ENCODE measurements at regions not wholly inside any gene's neighbourhood (a gene's known extent, or its start where the extent isn't known, plus 50 kb on each side); places are given as distances from the start of the nearest gene placed in this dataset.
"Not testable (repeated sequence)": the region's sequence is repeated elsewhere in the genome, so short reads cannot be mapped to it uniquely, and the experiment has no call there.

DNA sequence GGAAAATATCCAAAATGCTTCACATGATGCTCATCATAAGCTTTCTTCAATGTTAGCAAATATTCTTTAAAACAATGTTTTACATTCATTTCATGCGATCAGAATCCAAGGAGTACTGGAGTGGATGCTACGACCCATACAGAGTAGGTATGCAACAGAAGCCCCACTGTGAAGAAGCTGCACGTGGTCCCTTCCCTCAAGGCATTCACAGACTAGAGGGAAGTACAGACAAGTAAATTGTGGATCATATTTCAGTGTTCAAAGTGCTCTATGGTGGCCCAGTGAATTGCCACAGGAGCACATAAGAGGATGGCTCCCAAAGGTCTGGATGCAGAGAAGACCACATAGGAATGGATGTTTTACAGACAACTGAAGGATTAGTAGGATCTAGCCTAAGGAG, 789.9 kb downstream of the IGSF11 start:
- no peak for DNase-seq

DNA sequence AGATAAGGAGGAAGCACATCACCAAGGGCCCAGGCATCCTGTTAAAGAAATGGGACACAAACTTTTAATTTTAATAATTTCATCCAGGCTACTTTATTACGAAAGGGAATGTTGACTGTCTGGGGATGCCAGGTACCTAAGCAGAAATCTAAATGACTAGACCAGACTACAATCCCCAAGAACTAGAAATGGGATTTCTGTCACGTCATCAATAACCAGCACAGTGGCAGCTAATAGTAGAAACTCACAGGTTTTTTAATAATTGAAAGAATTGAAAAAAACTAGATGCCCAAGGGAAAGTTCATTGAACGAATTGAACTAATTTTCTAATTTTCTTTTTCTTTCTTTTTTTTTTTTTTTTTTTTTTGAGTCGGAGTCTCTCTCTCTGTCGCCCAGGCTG, 789.3 kb downstream of the IGSF11 start:
- no peak for DNase-seq

DNA sequence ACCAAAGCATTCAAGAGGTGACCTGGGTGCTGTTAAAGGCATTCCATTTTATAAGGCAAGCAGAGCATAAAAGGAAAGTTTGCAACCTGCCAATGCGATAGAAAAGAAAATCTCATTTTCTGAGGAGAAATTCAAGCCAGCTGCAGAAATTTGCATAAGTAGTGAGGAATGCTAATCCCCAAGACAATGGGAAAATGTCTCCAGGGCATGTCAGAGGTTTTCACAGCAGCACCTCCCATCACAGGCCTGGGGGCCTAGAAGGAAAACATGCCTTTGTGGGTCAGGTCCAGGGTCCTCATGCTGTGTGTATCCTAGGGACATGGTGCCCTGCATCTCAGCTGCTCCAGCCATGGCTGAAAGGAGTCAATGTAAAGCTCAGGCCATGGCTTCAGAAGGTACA, 775.8 kb downstream of the IGSF11 start:
- DNase-seq, result not testable (repeated sequence)

DNA sequence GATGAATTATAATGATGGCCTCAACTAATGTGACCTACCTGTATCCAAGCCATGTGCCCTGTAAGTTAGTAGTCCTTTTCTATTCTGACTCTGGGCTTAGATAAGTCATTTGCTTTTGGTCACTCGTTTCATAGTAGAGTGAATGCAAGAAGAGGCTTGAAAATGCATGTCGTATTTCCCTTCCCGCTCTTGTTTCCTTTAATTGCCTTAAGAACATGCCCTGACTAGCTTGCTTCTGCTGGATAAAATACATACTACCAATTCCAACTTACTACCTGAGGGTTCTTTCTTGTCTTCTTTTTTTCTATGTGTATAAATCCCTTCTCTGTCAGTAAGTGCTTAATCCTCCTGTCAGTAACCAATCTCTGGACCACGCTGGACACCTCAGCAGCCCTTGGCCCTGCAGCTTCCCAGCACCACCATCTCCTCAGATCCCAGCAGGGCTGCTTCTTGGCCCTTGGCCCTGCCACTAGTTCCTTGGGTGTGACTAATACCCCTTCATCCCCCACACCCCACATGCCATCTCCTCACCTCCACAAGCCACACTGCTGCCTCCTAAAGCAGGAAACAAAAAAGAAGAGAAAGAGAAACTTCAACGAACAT, 771.7 kb downstream of the IGSF11 start:
- no peak for DNase-seq

DNA sequence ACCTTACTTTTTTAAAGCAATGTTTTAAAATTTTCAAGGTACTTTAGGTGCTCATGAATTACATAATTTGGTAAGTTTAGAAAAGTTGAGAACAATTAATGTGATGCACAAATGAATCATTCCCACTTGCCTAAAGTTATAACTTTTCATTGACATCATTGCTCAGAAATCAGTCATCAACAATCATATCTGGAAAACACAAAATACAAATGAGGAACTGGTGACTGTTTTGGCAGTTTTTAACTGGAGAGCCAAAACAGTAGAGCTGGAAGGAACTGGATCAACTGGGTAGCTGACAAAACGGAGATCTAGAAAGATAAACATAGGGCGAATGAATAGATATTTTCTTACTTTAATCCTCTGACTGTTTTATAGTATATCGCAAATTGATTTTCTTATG, 767.1 kb downstream of the IGSF11 start:
- DNase-seq, result no peak

DNA sequence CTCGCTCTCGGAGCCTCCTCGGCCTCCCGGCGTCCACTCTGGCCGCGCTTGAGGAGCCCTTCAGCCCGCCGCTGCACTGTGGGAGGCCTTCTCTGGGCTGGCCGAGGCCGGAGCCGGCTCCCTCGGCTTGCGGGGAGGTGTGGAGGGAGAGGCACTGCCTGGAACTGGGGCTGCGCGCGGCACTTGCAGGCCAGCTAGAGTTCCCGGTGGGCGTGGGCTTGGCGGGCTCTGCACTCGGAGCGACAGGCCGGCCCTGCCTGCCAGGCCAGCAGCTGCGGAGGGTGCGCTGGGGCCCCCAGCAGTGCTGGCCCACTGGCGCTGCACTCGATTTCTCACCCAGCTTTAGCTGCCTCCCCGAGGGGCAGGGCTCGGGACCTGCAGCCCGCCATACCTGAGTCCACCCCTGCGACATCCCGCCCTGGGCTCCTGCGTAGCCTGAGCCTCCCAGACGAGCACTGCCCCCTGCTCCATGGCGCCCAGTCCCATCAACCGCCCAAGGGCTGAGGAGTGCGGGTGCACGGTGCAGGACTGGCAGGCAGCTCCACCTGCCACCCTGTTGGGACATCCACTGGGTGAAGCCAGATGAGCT, 765.0 kb downstream of the IGSF11 start:
- DNase-seq, result no peak

DNA sequence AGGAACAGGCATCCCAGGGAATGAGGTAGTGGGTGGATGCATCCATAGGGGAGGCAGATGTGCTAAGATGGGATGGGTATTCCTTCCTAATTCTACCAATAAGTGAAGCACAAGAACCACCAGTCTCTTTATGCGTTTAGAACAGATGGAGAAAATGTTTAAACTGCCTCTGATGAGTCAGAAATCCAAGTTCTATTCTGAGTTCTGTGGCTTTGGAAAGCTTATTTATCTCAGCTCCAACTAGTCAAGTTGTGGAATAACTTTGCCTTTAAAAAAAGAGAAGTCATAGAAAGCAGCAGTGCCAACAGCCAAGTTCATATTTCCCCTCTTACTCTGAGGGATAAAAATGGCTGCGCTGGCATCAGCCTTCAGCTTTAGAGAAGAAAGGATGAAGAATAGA, 761.7 kb downstream of the IGSF11 start:
- DNase-seq, result no peak

DNA sequence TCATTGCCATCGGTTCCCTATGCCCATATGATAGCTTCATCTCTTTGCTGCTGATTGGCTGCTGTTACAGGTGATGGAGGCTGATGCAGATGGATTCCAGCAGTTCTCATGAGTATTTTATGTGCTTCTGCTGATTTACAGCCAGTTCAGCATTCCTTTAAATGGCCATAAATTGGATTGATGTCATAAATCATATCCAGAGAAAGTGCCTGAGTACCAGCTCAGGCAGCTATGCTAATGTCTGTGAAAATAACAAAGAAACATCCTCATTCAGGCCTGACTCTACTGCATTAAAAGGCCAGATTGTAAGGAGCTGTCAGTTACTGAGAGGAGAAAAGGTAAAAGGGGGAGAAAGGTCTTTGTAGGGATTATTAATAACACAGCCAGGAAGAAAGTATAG, 756.8 kb downstream of the IGSF11 start:
- DNase-seq, result no peak

DNA sequence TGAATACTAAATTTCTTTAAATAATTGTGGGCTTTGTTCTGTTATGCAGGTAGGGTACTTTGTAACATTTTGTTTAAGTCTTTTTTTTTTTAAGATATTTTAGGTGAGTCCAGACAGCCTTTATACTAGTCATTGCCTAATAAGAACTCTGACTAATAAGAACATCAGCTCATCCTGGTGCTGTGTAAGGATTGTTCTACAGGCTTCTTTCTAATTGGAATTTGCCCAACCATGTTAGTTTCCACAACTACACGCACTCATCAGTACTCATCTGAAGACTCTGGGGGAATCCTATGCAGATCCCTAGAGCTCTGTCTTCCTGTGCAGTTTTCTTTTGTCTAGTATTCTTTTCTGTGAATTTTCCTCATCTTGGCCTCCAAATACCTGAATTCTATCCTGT, 741.8 kb downstream of the IGSF11 start:
- DNase-seq, result no peak

DNA sequence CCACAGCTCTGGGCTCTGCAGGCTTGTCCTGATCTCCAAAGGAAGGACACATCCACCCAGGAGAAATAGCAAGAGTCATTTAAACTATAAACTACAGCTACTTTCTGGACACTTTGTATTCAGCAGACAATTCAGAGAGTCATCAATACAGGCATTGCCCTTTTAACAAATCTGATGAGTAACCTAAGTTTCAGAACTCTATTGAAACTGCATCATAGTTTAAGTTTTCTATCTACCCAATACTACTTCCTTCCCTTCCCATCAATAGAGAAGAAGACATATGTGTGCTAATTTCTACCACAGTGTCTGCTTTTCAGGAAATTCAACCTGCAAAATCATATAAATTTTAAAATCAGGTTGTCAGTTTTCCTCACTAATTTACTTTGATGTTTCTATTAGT, 736.5 kb downstream of the IGSF11 start:
- DNase-seq, result no peak

DNA sequence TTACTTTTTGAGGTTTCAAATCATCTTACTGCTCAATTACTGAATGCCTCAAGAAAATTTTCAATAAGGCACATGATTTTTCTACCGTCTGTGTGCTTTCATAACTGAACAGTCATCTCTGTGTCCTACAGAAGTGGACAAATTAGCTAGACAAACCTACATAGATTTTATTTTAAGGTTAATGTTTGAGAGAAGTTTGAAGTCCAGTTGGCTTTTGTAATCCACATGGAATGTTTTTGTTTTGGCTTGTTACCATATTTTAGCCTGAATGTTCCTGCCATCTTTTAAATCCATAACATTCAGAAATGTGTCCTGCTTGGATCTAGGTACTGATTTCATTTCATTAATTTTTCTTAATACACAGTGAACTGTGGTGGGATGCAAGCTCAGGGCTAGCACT, 730.1 kb downstream of the IGSF11 start:
- DNase-seq, result no peak

DNA sequence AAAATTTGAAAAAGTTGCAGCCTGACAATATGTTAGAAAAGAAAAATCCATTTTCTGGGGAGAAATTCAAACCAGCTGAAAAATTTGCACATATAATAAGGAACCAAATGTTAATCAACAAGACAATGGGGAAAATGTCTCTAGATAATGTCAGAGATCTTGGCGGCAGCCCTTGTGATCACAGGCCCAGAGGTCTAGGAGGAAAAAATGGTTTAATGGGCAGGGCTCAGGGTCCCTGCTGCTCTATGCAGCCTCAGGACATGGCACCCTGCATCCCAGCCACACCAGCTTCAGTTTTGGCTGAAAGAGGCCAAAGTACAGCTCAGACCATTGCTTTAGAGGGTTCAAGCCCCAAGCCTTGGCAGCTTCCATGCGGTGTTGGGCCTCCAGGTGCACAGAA, 701.9 kb downstream of the IGSF11 start:
- DNase-seq, result no peak

DNA sequence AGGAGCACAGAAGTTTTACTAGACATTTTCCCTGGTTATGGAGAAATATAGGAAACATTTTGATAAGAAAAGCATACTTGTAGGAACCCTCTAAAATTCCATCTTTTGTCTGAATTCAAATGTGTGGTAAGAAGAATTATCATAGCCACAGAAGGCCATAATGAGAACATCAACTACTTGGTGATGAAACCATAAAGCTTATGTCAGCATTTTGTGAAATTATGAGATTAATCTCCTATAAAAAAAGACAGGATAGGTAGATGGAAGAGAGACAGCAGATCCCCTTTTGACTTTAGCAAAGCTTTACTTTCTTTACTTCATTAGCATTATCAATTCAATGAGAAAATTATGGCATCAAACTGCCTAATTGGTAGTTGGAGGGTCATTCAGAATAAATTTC, 697.0 kb downstream of the IGSF11 start:
- no peak for DNase-seq

DNA sequence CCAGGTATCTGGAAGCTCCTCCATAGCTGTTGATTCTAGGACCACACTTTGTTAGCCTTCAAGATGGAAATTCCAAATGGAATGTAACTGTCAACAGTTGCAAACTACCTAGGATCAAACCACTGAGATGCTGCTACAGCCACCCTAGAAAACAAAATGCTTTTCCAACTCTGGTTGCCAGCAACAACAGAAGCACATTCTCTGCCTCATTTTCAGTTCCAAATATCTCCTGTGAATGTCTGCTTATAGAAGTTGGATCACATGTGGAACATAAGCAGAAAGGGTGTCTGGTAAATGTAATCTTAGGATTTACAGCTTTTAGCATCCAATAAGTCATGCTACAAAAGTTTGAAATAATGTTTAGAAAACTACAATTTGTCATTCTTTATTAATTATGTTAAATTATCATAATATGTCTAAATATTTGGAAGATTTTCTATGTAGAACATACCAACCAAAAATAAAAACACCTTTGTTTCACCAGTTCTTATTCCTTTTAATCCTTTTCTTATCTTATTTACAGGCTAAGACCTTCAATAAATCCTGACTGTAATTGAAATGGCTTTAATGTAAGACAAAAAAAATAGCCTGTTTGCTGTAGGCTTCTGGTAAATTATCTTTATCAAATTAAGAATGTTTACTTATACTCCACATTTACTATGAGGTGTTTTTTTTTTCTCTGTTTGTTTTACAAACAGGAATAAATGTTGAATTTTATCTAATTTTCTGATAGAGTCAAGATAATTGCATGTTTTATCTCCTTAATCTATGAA, 687.1 kb downstream of the IGSF11 start:
- DNase-seq, result no peak

DNA sequence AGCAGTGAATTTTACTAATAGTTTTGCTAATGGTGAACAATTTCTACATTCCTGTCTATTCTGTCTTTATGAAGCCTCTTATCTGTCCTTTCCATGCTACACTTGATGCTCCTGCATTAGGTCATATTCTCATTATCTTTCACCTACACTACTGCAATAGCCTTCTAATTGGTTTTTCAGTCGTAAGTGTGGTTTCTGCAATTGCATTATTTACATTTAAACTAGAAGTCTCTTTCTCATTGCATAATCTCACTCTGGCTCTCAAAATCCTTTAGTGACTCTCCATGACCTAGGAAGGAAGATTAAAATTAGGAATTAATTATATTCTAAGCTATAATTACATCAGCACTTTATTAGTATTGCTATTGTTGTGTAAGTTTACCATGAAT, 686.5 kb downstream of the IGSF11 start:
- DNase-seq, result no peak

DNA sequence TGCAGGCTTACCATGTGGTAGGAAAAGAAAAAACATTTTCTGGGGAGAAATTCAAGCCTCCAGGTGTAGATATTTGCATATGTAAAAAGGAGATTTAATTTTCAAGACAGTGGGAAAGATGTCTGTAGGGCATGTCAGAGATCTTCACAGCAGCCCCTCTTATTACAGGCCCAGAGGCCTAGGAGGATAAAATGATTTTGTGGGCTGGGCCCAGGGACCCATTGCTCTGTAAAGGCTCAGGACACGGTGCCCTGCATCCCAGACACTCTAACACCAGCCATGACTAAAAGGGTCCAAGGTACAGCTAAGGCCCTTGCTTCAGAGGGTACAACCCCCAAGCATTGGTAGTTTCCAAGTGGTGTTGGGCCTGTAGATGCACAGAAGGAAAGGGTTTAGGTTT, 680.1 kb downstream of the IGSF11 start:
- no peak for DNase-seq

DNA sequence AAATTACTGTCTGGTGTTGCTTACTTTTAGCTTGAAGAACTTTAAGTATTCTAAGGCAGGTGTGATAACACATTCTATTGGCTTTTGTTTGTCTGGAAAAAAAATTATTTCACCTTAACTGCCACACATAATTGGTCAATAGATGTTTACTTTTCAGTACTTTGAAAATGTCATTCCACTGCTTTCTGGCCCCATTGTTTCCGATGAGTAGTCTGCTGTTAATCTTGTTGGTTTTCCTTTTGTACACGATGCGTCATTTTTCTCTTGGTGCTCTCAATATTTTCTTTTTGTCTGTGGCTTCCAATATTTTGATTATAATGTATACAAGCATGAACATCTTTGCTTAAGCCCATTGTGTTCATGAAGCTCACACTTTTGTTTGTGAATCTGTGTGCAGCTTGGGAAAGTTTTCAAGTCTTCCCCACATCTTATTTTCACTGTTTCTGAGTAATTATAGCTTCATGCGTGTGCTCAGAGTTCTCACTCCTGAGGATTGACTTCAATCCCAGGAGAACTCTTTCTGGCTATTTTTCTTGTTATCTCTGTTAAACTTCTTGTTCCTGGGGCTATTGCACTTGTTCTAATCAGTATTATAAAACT, 664.7 kb downstream of the IGSF11 start:
- no peak for DNase-seq

DNA sequence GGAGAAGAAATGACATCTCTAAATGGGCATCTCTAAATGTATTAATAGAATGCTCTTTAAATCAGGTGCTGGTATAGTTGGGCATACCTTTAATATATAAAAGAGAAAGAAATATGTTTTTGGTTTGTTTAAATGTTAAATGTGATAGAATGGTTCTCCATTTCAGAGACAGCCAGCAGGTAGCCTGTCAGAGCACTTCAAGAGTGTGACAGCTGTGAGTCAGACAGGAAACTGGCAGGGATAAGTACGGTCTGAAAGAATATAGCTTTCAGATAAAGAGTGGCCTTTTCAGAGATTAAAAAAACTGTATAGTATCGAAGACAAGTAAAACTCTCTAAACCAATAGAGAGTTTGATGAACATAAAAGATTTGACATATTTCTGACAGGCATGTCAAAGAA, 654.1 kb downstream of the IGSF11 start:
- DNase-seq, result no peak

DNA sequence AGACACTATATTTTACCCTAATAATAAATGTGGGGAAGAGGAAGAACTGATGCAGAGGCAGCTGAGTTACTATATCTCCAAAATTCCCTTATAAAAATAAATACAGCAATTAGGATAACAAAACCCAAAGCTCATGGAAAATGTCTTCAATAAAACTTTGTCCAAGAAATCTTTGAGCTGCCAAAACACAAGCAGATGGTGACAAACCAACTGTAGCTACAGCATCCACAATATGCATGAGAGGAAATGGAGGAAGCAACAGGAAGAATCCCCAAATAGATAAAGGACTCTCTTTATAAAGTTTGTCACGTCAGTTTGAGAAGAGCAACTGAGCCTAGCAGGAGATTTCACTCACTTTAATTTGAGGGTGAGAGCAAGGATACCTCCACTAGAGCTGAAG, 638.2 kb downstream of the IGSF11 start:
- DNase-seq, result no peak

DNA sequence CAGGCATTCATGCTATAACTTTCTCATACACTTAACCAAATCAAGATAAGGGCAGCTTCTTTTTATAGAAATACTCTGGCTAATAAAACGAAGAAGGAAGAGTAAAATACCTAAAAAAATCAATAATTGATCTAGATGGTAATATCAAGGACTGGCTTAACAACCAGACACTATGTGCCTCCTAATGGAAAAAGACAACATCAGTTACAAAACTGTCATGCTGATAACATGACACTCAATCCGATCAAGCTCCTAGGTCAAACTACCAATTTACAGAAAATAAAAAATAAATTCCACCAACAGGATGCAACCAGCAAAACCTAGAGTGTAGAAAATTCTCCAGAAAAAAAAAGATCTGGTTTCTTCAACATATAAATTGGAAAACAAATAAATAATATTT, 634.6 kb downstream of the IGSF11 start:
- DNase-seq, result no peak

DNA sequence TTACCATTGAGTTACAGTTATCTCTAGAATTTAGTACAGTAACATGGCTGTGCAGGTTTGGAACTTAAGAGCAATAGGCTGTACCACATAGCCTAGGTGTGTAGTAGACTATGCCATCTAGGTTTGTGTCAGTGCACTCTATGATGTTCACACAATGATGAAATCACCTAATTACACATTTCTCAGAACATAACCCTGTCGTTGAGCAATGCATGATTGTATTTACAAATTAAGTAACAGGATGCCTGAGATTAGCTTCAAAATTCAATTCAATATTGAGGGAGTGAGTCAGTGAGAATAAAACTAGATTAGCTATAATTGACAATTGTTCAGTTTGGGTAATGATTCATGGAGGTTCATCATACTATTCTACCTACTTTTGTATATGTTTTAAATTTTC, 633.8 kb downstream of the IGSF11 start:
- DNase-seq, result no peak

DNA sequence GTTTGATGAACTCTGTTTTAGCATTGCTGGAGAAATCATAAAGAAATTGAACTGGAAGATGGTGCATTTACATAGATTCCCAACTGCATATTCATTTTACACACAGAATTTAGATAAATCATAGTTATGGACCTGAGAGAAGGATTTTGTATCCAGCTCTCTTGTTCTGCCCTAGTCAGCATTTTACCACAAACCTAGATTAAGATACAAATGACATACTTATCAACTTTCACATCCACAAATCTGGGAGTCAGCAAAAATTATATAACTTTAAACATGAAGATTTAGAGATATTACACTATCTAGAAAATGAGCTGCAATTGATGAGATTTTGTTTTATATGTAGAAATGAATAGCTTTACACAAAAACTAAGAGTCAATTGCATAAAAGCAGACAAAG, 632.8 kb downstream of the IGSF11 start:
- DNase-seq, result no peak

DNA sequence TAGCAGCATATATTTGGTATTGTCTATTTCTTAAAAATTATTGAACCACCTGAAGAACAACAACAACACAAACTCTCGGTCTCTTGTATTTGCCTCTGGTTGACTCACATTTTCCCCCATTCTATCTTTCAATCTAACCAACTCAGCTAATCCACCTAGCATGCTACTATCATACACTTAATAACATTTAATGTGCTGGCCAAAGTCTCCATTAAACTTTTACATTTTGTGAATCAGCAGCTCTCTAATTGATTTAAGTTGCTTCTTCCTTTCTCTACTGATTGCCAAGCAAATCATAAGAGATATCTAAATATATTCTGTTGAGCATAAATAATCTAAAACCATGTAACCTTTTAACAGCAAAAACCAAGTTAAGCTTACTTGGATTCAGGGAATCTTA, 631.7 kb downstream of the IGSF11 start:
- no peak for DNase-seq

DNA sequence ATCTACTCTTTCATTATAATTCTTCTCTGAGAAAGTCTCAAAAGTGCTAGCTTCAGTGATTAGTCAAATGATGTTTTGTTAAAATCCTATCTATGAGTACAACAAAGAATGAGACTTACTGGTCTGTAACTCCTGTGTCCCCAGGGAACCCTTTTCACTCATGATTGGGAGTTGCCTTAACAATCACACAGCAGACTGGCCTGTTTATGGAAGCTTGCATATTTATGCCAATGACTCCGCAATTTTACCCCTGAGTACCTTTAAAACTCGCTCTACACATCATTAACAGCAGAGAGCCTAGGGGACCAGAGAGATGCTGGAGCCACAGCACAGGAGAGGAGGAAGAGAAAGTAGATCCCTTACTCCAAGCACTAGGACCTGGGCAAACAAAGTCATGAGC, 628.1 kb downstream of the IGSF11 start:
- no peak for DNase-seq
